ENCODE measurements at regions not wholly inside any gene's neighbourhood (a gene's known extent, or its start where the extent isn't known, plus 50 kb on each side); places are given as distances from the start of the nearest gene placed in this dataset.

DNA sequence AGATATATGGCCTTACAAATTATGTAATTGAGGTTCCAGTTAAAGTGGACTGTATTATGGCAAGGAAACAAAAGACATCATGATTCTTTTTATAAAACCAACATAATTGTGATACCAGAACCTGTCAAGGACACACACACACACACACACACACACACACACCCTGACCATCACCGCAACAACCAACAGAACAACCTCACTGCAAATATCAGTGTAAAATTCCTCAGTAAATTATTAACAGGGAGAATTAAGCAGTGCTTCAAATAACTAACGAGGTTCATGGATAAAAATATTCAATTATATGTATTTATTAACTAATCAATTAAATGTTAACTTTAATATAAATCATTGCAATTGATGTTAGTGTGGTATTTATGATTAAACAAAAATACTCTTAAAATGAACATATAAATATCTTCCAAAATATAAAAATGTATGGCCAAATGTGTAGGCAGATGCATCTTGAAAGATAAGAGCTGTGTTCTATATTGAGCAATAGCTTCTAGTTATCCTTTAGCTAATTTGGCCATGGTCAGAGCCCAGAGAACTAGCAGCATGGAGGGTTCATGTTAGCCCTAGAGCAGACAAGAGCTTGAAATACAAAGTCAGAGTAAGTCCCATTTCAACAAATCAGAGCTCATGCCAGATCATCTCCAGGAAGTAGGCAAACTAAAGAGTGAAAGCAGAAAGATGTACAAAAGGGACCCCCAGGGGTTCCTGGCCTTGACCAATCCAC lies 280.5 kb upstream of the ADAMTS16 start:
- TF ChIP-seq GATA3 (IDR thresholded peaks at IDR 0.05; ENCODE audit: low read depth, low read length), result no peak

DNA sequence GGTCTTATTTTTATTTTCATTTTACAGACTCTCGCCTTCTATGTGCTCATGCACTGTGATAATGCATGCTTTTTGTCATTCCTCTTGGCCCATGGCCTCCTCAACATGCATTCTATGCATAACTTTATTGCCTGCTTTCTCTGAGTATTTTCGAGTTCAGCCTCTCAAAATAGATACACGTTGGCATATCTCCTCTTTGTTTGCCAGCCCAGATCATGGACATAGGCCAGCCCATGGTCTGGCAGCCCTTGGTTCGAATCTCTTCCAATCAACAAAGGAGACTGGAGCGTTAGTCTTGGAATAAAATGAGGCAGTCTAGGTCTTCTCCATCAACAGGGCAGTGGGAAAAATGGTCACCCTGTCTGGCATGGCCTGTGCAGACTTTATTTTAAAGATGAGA lies 279.5 kb upstream of the ADAMTS16 start:
- no peak for TF ChIP-seq GATA2 (IDR thresholded peaks at IDR 0.05; ENCODE audit: low read depth, low read length)
- no peak for TF ChIP-seq GATA3 (IDR thresholded peaks at IDR 0.05; ENCODE audit: low read depth, low read length)

DNA sequence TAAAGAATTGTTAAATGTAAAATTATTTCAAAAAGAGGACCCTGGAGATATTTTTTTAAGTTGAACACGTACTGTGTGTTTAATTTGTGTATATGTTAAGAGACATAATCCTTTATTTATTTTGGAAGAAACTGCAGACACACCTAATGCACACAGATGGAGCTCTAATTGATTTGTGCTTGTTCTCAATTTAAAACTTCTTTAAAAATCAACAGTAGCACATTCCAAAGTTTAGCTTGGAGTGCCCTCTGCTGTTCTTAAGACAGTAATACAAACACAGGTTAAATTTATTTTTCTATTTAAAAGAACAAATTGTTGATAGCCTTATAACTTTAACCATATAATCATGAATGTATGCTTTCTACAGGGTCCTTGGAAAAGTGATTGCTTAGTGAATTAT lies 277.6 kb upstream of the ADAMTS16 start:
- TF ChIP-seq GATA3 (IDR thresholded peaks at IDR 0.05; ENCODE audit: low read depth, low read length), result no peak
- TF ChIP-seq GATA2 (IDR thresholded peaks at IDR 0.05; ENCODE audit: low read depth, low read length), result no peak

DNA sequence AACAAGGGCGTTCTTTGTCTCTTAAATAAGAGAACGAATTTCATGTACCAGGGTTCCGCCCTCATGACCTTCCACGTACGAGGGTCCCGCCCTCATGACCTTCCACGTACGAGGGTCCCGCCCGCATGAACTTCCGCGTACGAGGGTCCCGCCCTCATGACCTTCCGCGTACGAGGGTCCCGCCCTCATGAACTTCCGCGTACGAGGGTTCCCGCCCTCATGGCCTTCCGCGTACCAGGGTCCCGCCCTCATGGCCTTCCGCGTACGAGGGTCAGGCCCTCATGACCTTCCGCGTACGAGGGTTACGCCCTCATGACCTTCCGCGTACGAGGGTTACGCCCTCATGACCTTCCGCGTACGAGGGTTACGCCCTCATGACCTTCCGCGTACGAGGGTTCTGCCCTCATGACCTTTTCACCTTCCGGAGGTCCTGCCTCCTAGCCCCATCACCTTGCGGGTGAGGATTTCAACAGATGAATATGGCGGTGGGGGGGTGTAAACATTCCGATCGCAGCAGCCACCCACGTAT lies 273.9 kb upstream of the ADAMTS16 start:
- no peak for TF ChIP-seq GATA3 (IDR thresholded peaks at IDR 0.05; ENCODE audit: low read depth, low read length)
- no peak for TF ChIP-seq GATA2 (IDR thresholded peaks at IDR 0.05; ENCODE audit: low read depth, low read length)

DNA sequence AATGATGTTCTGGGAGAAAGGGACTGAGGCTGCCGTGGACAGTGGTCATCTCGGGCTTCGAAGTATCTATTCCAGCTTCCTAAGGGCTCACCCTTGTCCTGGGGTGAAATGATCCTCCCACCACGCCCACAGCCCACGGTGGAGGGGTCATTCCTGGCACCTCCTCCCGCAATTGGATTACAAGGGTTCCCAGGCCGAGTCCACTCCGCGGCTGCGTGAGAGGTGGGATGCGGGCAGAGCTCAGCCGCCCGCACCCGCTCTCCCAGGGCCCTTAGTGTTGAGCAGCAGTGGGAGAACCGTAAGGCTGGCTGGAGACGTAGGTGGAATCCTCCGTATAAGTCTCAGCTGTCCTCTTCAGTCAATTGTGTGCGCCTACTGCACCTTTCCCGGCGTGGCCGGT lies 273.3 kb upstream of the ADAMTS16 start:
- TF ChIP-seq GATA3 (IDR thresholded peaks at IDR 0.05; ENCODE audit: low read depth, low read length), result no peak
- no peak for TF ChIP-seq GATA2 (IDR thresholded peaks at IDR 0.05; ENCODE audit: low read depth, low read length)

DNA sequence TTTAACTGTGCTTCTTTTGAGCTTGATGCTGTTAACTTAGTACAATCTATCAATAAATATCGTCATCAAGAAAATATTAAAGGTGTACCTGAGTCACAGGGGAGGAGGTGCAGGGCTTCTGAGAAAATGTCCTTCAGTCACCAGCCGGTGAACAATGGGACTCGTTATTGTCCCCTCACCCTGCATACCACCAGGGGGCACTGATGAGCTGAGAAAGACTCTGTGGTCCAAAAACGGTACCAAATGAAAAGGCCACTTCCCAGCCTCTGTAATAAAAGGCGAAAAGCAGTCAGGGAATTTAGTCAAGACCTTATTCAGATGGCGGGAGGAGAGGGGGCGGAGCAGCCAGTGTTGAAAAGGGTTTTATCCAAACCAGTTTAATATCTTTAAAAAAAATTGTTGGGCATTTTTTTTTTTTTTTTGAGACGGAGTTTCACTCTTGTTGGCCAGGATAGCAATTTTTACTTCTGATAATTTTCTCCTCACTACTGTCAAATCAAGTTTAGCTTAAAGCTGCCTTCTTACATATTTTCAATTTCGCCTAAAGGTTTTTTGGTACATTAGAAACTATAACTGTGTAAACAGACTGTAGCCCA lies 271.9 kb upstream of the ADAMTS16 start:
- no peak for TF ChIP-seq GATA3 (IDR thresholded peaks at IDR 0.05; ENCODE audit: low read depth, low read length)
- TF ChIP-seq GATA2 (IDR thresholded peaks at IDR 0.05; ENCODE audit: low read depth, low read length), result no peak

DNA sequence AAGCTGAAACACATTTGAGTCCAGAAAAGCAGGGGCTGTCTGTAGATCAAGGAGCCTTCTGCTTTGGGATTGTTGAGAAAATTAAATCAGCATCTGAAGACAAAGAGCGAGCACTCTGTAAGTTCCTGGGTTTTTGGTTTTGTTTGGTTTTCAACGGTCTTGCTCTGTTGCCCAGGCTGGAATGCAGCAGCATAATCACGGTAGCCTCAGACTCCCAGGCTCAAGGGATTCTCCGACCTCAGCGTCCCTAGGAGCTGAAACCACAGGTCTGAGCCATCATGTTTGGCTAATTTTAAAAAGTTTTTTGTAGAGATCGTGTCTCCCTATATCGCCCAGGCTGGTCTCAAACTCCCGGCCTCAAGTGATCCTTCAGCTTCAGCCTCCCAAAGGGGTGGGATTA lies 266.5 kb upstream of the ADAMTS16 start:
- TF ChIP-seq GATA2 (IDR thresholded peaks at IDR 0.05; ENCODE audit: low read depth, low read length), result no peak
- TF ChIP-seq GATA3 (IDR thresholded peaks at IDR 0.05; ENCODE audit: low read depth, low read length), result no peak

DNA sequence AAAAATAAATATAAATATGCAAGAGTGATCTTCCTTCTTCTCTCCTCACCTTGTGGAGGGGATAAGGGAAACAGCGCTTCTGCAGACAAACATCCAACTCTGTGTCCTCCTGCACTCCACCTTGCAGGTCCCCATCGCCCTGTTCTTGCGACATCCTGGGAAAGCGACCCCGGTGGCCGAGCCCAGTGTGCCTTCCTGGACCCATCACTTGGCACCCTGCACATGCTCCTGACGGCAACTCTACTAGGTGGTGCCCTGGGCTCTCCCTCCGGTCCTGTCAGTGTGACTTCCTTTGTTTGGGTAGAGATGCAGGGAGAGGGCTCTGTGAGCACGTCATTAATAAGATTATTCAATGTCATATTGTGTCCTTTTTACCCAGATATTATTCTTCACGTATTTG lies 266.0 kb upstream of the ADAMTS16 start:
- no peak for TF ChIP-seq GATA2 (IDR thresholded peaks at IDR 0.05; ENCODE audit: low read depth, low read length)
- TF ChIP-seq GATA3 (IDR thresholded peaks at IDR 0.05; ENCODE audit: low read depth, low read length), result no peak

DNA sequence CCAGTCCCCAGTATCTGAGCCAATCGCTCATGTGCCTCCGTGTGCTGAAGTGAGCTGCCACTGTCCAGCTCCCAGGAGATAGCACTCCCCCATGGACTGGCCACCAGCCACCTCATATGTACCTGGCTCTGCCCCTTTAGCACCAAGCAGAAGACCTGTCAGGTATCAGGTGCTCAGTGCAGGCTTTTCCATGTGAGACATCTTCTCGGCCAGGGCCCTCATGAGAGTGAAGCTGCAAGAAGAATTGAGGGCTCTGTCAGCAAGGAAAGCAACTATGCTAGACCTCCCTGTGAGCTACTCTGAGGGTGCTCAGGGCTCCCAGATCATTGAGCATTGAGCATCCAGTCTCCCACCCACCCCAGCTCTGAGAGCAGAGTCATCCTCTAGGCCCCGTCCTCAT lies 264.2 kb upstream of the ADAMTS16 start:
- no peak for TF ChIP-seq GATA3 (IDR thresholded peaks at IDR 0.05; ENCODE audit: low read depth, low read length)
- no peak for TF ChIP-seq GATA2 (IDR thresholded peaks at IDR 0.05; ENCODE audit: low read depth, low read length)

DNA sequence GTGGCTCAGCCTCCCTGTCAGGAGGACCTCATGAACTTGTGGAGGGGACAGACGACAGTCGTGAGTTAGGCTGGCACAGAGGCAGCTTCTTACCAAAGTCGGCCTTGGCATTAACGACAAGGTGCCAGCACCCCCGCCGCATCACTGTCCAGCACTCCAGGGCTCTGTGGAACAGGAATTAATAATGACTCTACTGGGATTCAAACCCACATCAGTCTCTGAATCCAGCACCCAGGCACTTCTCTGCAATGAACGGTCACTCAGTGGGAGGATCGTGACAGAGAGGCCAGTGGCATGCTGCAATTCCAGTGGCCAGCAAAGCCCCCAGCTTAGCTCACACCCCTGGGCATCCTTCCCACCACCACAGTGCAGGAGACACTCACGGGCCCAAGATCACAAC lies 263.3 kb upstream of the ADAMTS16 start:
- TF ChIP-seq GATA3 (IDR thresholded peaks at IDR 0.05; ENCODE audit: low read depth, low read length) (no peak), GATA2 (IDR thresholded peaks at IDR 0.05; ENCODE audit: low read depth, low read length) (no peak)

DNA sequence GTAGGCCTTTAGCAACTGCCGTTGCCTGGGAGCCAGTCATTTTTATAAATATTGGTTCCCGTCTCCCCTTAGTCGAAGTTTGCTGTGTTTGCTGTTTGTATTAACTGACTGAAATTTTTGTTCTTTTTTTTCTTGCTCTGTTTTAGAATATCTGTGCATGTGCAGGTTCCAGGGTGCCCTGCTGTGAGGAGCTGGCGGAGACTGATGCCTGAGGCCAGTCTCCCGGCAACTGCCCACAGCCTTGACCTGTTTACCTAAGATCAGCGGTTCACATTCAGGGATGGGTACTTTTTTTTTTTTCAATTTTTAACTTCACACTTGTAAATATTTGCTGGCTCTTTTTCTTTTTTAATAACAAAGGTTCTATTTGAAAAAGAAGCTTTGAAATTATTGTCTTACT lies 262.6 kb upstream of the ADAMTS16 start:
- TF ChIP-seq GATA2 (IDR thresholded peaks at IDR 0.05; ENCODE audit: low read depth, low read length) (no peak), GATA3 (IDR thresholded peaks at IDR 0.05; ENCODE audit: low read depth, low read length) (no peak)

DNA sequence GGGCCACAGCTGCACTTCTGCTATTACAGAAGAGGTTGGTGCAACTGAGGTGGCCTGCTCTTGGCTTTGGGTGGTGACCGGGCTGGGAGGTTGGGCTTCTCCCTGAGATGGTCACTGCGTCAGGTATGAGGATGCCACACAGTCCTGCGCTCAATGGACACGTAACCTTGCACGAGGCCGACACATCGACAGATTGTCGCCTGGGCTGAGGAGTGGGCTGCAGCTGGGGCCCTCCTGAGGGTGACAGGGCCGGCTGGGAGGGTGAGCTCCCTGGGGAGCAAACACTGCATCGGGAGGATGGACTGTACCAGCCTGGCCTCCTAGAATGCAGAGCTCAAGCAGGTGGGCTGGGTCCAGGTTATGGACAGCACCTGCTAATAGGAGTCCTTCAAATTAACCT lies 261.1 kb upstream of the ADAMTS16 start:
- no peak for TF ChIP-seq GATA2 (IDR thresholded peaks at IDR 0.05; ENCODE audit: low read depth, low read length)
- TF ChIP-seq GATA3 (IDR thresholded peaks at IDR 0.05; ENCODE audit: low read depth, low read length), result no peak

DNA sequence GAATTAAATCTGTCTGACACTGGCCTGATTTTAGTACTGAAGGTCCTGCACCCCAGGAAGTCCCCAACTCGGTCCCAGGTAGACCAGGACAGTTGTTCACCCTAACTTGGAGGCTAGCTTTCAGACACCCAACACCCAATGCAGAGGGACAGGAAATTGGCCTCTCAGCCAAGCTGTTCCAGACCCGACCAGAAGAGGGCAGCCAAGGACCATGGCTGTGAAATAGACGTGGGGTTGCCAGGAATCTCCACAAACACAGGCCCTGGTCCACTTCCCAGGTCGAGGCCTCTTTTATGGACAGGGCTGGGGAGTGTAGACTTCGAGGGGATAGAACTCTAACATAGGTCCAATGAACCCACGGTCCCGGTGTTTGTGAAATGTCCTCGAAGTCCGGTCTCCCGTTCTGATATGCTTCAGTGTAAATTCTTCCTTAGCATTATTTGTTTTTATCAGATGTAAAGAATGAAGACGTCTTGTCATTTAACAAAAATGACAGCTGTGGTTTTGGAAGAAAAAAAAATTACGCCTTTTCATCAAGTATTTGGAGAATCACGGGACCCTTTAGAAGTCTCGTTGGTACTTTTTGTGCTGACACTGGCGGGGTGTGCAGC lies 260.3 kb upstream of the ADAMTS16 start:
- TF ChIP-seq GATA2 (IDR thresholded peaks at IDR 0.05; ENCODE audit: low read depth, low read length), result no peak
- no peak for TF ChIP-seq GATA3 (IDR thresholded peaks at IDR 0.05; ENCODE audit: low read depth, low read length)

DNA sequence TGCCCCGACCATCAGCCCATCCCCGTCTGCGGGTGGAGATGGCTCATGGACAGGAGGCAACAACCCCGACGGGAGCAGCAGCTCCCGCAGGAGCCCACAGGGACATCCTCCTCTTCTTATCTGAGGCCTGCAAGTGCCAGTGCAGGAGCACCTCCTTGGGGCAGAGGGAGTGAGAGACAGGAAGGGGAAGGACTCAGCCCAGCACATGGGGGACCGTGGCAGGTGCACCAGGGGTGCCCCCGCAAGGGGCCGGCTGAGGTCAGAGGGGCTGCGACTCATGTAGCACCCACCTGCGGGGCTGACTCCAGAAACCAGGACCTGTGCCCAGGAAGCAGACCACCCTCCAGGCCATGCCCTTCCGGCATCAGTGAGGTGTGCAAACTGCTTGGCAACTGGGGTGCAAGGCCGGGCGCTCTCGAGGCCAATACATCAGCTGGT lies 259.8 kb upstream of the ADAMTS16 start:
- TF ChIP-seq GATA3 (IDR thresholded peaks at IDR 0.05; ENCODE audit: low read depth, low read length) (no peak), GATA2 (IDR thresholded peaks at IDR 0.05; ENCODE audit: low read depth, low read length) (no peak)
